GM12878 (cell line): ENCODE measurements at regions not wholly inside any gene's neighbourhood (a gene's known extent, or its start where the extent isn't known, plus 50 kb on each side); places are given as distances from the start of the nearest gene placed in this dataset.

Experiments
- ATAC-seq: fragments of 200-7000 bp; cut with Tn5 transposase; 3 replicates; pipeline ENCODE4 v1.9.1; 2020; ENCODE audit warnings: mild to moderate bottlenecking, moderate library complexity
- BruUV-seq: library from RNA; stranded (reverse); fragments of 400-500 nt; replicated peaks from 2 replicates; lab custom pipeline; 2021; lab: Mats Ljungman, UMichigan
- CTCF ChIA-PET: fragments of 300-600 bp; sonication (Branson Sonifier 250); formaldehyde crosslinking; extraction: SDS; loops from one replicate; lab custom pipeline; 2021; ENCODE audit warnings: inconsistent platforms; lab: Yijun Ruan, JAX
- POLR2A ChIA-PET: fragments of 350-600 bp; formaldehyde crosslinking; extraction: SDS; loops from one replicate; lab custom pipeline; 2021; ENCODE audit warnings: inconsistent platforms; lab: Charles Lee
- RAD21 ChIA-PET: fragments of 300-600 bp; sonication (Branson Sonifier 250); formaldehyde crosslinking; loops from one replicate; lab custom pipeline; 2023; ENCODE audit warnings: antibody characterized with exemption; ENCODE audit not compliant: unreplicated experiment; lab: Charles Lee
- SMC1A ChIA-PET: fragments of 300-600 bp; sonication (Branson Sonifier 250); formaldehyde crosslinking; loops from one replicate; lab custom pipeline; 2023; ENCODE audit not compliant: unreplicated experiment, uncharacterized antibody; lab: Charles Lee
- DNase-seq: peaks from one replicate; pipeline ENCODE4 v3.0.0-alpha.2; 2011; ENCODE audit warnings: low read depth, low spot score
- FAIRE-seq: peaks from 3 replicates; lab custom pipeline; 2011; peaks lifted over from hg19 to GRCh38; lab: Jason Lieb, UNC
- H2AFZ ChIP-seq: 2 replicates; pipeline ENCODE4 v1.6.0; 2011; ENCODE audit warnings: low read depth, low read length, control low read depth; ENCODE audit not compliant: control insufficient read depth
- H3K27ac ChIP-seq: 2 replicates; pipeline ENCODE4 v1.5.1; 2011; ENCODE audit warnings: control low read depth; ENCODE audit not compliant: control insufficient read depth, insufficient read depth
- H3K27me3 ChIP-seq, 2 experiments: replicated peaks in 1 of 2; 2 replicates each; pipeline versions ENCODE4 v1.6.0 to v1.6.1; 2011; ENCODE audit warnings: low read length in 1 of 2; ENCODE audit not compliant: control insufficient read depth in 2 of 2, insufficient read depth in 2 of 2
- H3K36me3 ChIP-seq, 2 experiments: 2 replicates each; pipeline ENCODE4 v1.5.1; 2011; ENCODE audit warnings: low read length in 1 of 2; ENCODE audit not compliant: control insufficient read depth in 2 of 2, insufficient read depth in 2 of 2
- H3K4me1 ChIP-seq: 2 replicates; pipeline ENCODE4 v1.6.1; 2011; ENCODE audit warnings: mild to moderate bottlenecking, low read length, moderate library complexity, mixed read lengths; ENCODE audit not compliant: control insufficient read depth, insufficient read depth
- H3K4me2 ChIP-seq: 2 replicates; pipeline ENCODE4 v1.6.0; 2011; ENCODE audit warnings: control low read depth; ENCODE audit not compliant: control insufficient read depth, insufficient read depth
- H3K4me3 ChIP-seq: fragments of 200-600 bp; sonication (generic); 2 replicates; pipeline ENCODE4 v1.5.1; 2016
- H3K79me2 ChIP-seq: 2 replicates; pipeline ENCODE4 v1.6.0; 2011; ENCODE audit warnings: low read length; ENCODE audit not compliant: control insufficient read depth, insufficient read depth
- H3K9ac ChIP-seq: 2 replicates; pipeline ENCODE4 v1.8.0; 2011; ENCODE audit warnings: low read length, control low read depth, mixed read lengths; ENCODE audit not compliant: control insufficient read depth, insufficient read depth
- H3K9me3 ChIP-seq: replicated peaks from 3 replicates; pipeline ENCODE4 v1.5.1; 2011; ENCODE audit warnings: mild to moderate bottlenecking, low read length; ENCODE audit not compliant: control insufficient read depth, insufficient read depth
- H4K20me1 ChIP-seq: 2 replicates; pipeline ENCODE4 v1.6.0; 2011; ENCODE audit not compliant: control insufficient read depth, insufficient read depth
- ATF7 ChIP-seq: fragments of 450-650 bp; IDR thresholded peaks from 2 replicates; pipeline ENCODE4 v1.6.1; 2016; ENCODE audit warnings: low read depth, mild to moderate bottlenecking
- BHLHE40 ChIP-seq, 2 experiments: fragments of 450-650 bp in 1 of 2; IDR thresholded peaks; 2 replicates each; pipeline ENCODE4 v1.6.1; 2011 to 2017; ENCODE audit warnings: low read depth in 2 of 2, borderline replicate concordance in 1 of 2, improper control_type of control experiment in 1 of 2, low read length in 1 of 2, mild to moderate bottlenecking in 1 of 2
- CBX3 ChIP-seq: fragments of 200-600 bp; sonication (generic); IDR thresholded peaks from 2 replicates; pipeline ENCODE4 v1.6.1; 2016; ENCODE audit warnings: low read depth, borderline replicate concordance
- CHD2 ChIP-seq: IDR thresholded peaks from 2 replicates; pipeline ENCODE4 v1.6.1; 2011; ENCODE audit warnings: low read depth, low read length, improper control_type of control experiment, borderline replicate concordance
- E2F8 ChIP-seq: fragments of 450-650 bp; IDR thresholded peaks from 2 replicates; pipeline ENCODE4 v1.6.1; 2018; ENCODE audit warnings: mild to moderate bottlenecking, low read depth, moderate library complexity; ENCODE audit not compliant: partially characterized antibody
- EGR1 ChIP-seq, 2 experiments: IDR thresholded peaks; 1 replicate in 1 of 2; 2 replicates in 1 of 2; pipeline ENCODE4 v1.6.1; 2011 to 2012; ENCODE audit warnings: low read depth in 2 of 2, low read length in 2 of 2, borderline replicate concordance in 1 of 2, mild to moderate bottlenecking in 1 of 2, moderate library complexity in 1 of 2
- GATAD2B ChIP-seq: fragments of 450-650 bp; conservative IDR thresholded peaks from 2 replicates; pipeline ENCODE4 v1.6.1; 2017; ENCODE audit warnings: low read depth, mild to moderate bottlenecking, moderate library complexity
- JUND ChIP-seq: IDR thresholded peaks from 2 replicates; pipeline ENCODE4 v1.6.1; 2012; ENCODE audit warnings: low read depth, mild to moderate bottlenecking, low read length, improper control_type of control experiment, moderate library complexity
- NFXL1 ChIP-seq: fragments of 450-650 bp; IDR thresholded peaks from 2 replicates; pipeline ENCODE4 v1.6.1; 2017; ENCODE audit warnings: antibody characterized with exemption, mild to moderate bottlenecking, borderline replicate concordance
- NR2F1 ChIP-seq: fragments of 450-650 bp; conservative IDR thresholded peaks from 2 replicates; pipeline ENCODE4 v1.6.1; 2017; ENCODE audit warnings: mild to moderate bottlenecking
- POLR2AphosphoS5 ChIP-seq: IDR thresholded peaks from 2 replicates; pipeline ENCODE4 v1.6.1; 2011; ENCODE audit warnings: mild to moderate bottlenecking, low read length, inconsistent platforms
- RAD51 ChIP-seq: fragments of 450-650 bp; IDR thresholded peaks from 2 replicates; pipeline ENCODE4 v1.6.1; 2016; ENCODE audit warnings: moderate library complexity, mild to moderate bottlenecking, inconsistent platforms
- RUNX3 ChIP-seq: IDR thresholded peaks from 2 replicates; pipeline ENCODE4 v1.6.1; 2012; ENCODE audit warnings: low read length, inconsistent platforms
- SMARCA5 ChIP-seq: fragments of 450-650 bp; IDR thresholded peaks from 2 replicates; pipeline ENCODE4 v1.6.1; 2017; ENCODE audit warnings: mild to moderate bottlenecking
- SRF ChIP-seq, 2 experiments: IDR thresholded peaks; 2 replicates each; pipeline ENCODE4 v1.6.1; 2011; ENCODE audit warnings: low read depth in 2 of 2, low read length in 2 of 2, mild to moderate bottlenecking in 1 of 2, moderate library complexity in 1 of 2
- YBX1 ChIP-seq: fragments of 450-650 bp; IDR thresholded peaks from 2 replicates; pipeline ENCODE4 v1.6.1; 2016; ENCODE audit warnings: antibody characterized with exemption
- WGBS: methylation state at CpG from one replicate; pipeline ENCODE4 v1.1.6; 2016; ENCODE audit warnings: low lambda C conversion rate; ENCODE audit not compliant: insufficient replicate concordance, insufficient coverage; ENCODE audit errors: missing lambda C conversion rate; 5-methylcytosine and 5-hydroxymethylcytosine counted together
- in situ Hi-C: fragments of 300-500 bp; cut with MboI; formaldehyde crosslinking; loops from 9 replicates; pipeline ENCODE4 v1.14.3; 2018; ENCODE audit warnings: mixed read lengths
- intact Hi-C: fragments of 100-400 bp; cut with micrococcal nuclease; formaldehyde crosslinking; loops from one replicate; pipeline ENCODE4 v1.14.2; 2022; ENCODE audit not compliant: unreplicated experiment

GRCh38 chr12:91940826-91941570 lies 204.6 kb downstream of the BTG1 start:
- Histone ChIP-seq H3K4me2 (no peak overlapping the region), H3K79me2 (no peaks in the 10 kb centered on the region), H3K36me3 (no peaks in the 10 kb centered on the region), H4K20me1 (no peaks in the 10 kb centered on the region), H2AFZ (no peak overlapping the region), H3K27me3 (no peaks in the 10 kb centered on the region), H3K4me3 (no peak overlapping the region), H3K27ac (no peak overlapping the region), H3K9ac (no peak overlapping the region), H3K9me3 (no peaks in the 10 kb centered on the region), H3K4me1 (no peaks in the 10 kb centered on the region)
- in situ Hi-C loops, result no loop called here
- no peak for DNase-seq
- POLR2A ChIA-PET, result no interaction called here
- intact Hi-C loops, result no loop called here
- SMC1A ChIA-PET, result interaction anchor here (1.8 kb wide), 1 partner anchor 10 kb away, joined by 5 read pairs; no protein-coding TSS in a partner anchor
- CTCF ChIA-PET, result interaction anchor here (1.6 kb wide), 1 partner anchor 130 kb away, joined by 3 read pairs; no protein-coding TSS in a partner anchor
- WGBS, result 17% methylated on average over 1 of the region's 1 CpG
- BruUV-seq, result no TSS peak
- no peak for FAIRE-seq
- ATAC-seq, result no peak
- RAD21 ChIA-PET, result interaction anchor here (0.5 kb wide), 1 partner anchor 65 kb away, joined by 3 read pairs; no protein-coding TSS in a partner anchor
- no peak for TF ChIP-seq CHD2
- TF ChIP-seq RUNX3, result no peak
- TF ChIP-seq JUND, result no peak
- no peak for TF ChIP-seq NR2F1
- no peak for TF ChIP-seq EGR1 (IDR thresholded peaks at IDR 0.05; ENCODE audit: borderline replicate concordance in 1 of 2, low read depth in 2 of 2, low read length in 2 of 2)
- TF ChIP-seq RAD51, result no peak

- POLR2A ChIA-PET, result no interaction called here
- intact Hi-C loops, result no loop called here
- no peaks in the 10 kb centered on the region for H3K4me1 ChIP-seq
- H3K27me3 ChIP-seq, result no peaks in the 10 kb centered on the region
- no peaks in the 10 kb centered on the region for H3K9me3 ChIP-seq
- CTCF ChIA-PET, result interaction anchor here (1.6 kb wide), 1 partner anchor 130 kb away, joined by 3 read pairs; no protein-coding TSS in a partner anchor
- in situ Hi-C loops, result no loop called here
- H2AFZ ChIP-seq, result no peak overlapping the region
- FAIRE-seq, result no peak
- no TSS peak for BruUV-seq
- H3K9ac ChIP-seq, result no peak overlapping the region
- H3K4me2 ChIP-seq, result no peak overlapping the region
- 21% methylated on average over 1 of the region's 1 CpG for WGBS
- no peak for DNase-seq
- H4K20me1 ChIP-seq, result no peaks in the 10 kb centered on the region
- RAD21 ChIA-PET, result interaction anchor here (0.5 kb wide), 1 partner anchor 66 kb away, joined by 3 read pairs; no protein-coding TSS in a partner anchor
- H3K4me3 ChIP-seq, result no peak overlapping the region
- SMC1A ChIA-PET, result interaction anchor here (1.8 kb wide), 1 partner anchor 9 kb away, joined by 5 read pairs; no protein-coding TSS in a partner anchor
- no peaks in the 10 kb centered on the region for H3K36me3 ChIP-seq
- no peak overlapping the region for H3K27ac ChIP-seq
- no peaks in the 10 kb centered on the region for H3K79me2 ChIP-seq
- ATAC-seq, result no peak
- TF ChIP-seq E2F8 (no peak), GATAD2B (no peak), NFXL1 (no peak), ATF7 (no peak), CBX3 (no peak), POLR2AphosphoS5 (no peak), BHLHE40 (IDR thresholded peaks at IDR 0.05; ENCODE audit: borderline replicate concordance in 1 of 2, low read depth in 2 of 2, low read length in 1 of 2) (no peak), YBX1 (no peak), SMARCA5 (no peak), SRF (IDR thresholded peaks at IDR 0.05; ENCODE audit: low read depth in 2 of 2, low read length in 2 of 2) (no peak)
These were observed 205.3 kb downstream of the BTG1 start for GRCh38 chr12:91940322-91940721.
